WTC11 (cell line): ENCODE measurements at regions not wholly inside any gene's neighbourhood (a gene's known extent, or its start where the extent isn't known, plus 50 kb on each side); places are given as distances from the start of the nearest gene placed in this dataset.

Experiments used
- ATAC-seq: fragments of 200-7000 bp; cut with Tn5 transposase; 2 replicates; pipeline ENCODE4 v1.10.0; 2021; ENCODE audit warnings: mild to moderate bottlenecking, moderate library complexity
- CTCF ChIA-PET: fragments of 300-600 bp; sonication (Branson Sonifier 250); formaldehyde crosslinking; loops from one replicate; lab custom pipeline; 2021; ENCODE audit warnings: antibody characterized with exemption; lab: Charles Lee
- POLR2A ChIA-PET: fragments of 350-600 bp; sonication (Branson Sonifier 250); formaldehyde crosslinking; loops from one replicate; lab custom pipeline; 2021; ENCODE audit warnings: antibody characterized with exemption; lab: Charles Lee
- DNase-seq: peaks from one replicate; pipeline ENCODE4 v3.0.0; 2021; ENCODE audit warnings: low spot score
- H3K27ac Mint-ChIP-seq: 2 replicates; pipeline ENCODE4 v1.8.0; 2021; ENCODE audit warnings: mixed read lengths
- H3K27me3 Mint-ChIP-seq: 2 replicates; pipeline ENCODE4 v1.8.0; 2021; ENCODE audit warnings: low read depth, mild to moderate bottlenecking, moderate library complexity, mixed read lengths
- H3K36me3 Mint-ChIP-seq: 2 replicates; pipeline ENCODE4 v1.8.0; 2021; ENCODE audit warnings: mixed read lengths
- H3K4me1 Mint-ChIP-seq: 2 replicates; pipeline ENCODE4 v1.8.0; 2022; ENCODE audit warnings: mixed read lengths
- H3K4me3 Mint-ChIP-seq: 2 replicates; pipeline ENCODE4 v1.8.0; 2021; ENCODE audit warnings: mild to moderate bottlenecking, moderate library complexity, mixed read lengths
- H3K9me3 Mint-ChIP-seq: 2 replicates; pipeline ENCODE4 v1.8.0; 2021; ENCODE audit warnings: mixed read lengths
- CREB1 ChIP-seq: sonication (generic); formaldehyde crosslinking; IDR thresholded peaks from 2 replicates; pipeline ENCODE4 v1.8.0; 2023; ENCODE audit warnings: mild to moderate bottlenecking, missing genetic modification reagents
- ESRRA ChIP-seq: sonication (generic); formaldehyde crosslinking; IDR thresholded peaks from 2 replicates; pipeline ENCODE4 v1.8.1; 2022; ENCODE audit warnings: mild to moderate bottlenecking, missing genetic modification reagents, borderline replicate concordance
- GTF2I ChIP-seq: fragments of 250-450 bp; sonication (Bioruptor Pico); conservative IDR thresholded peaks from 2 replicates; pipeline ENCODE4 v1.4.0; 2021; ENCODE audit warnings: mild to moderate bottlenecking
- HMGA2 ChIP-seq: fragments of 250-450 bp; sonication (Bioruptor Pico); IDR thresholded peaks from 2 replicates; pipeline ENCODE4 v1.4.0; 2021; ENCODE audit warnings: mild to moderate bottlenecking, moderate library complexity
- IRF2 ChIP-seq: sonication (generic); formaldehyde crosslinking; IDR thresholded peaks from 2 replicates; pipeline ENCODE4 v1.8.0; 2022; ENCODE audit warnings: low read depth, missing genetic modification reagents, borderline replicate concordance
- JAZF1 ChIP-seq: fragments of 250-450 bp; sonication (Bioruptor Pico); IDR thresholded peaks from 2 replicates; pipeline ENCODE4 v1.9.0; 2021; ENCODE audit warnings: moderate library complexity, mild to moderate bottlenecking, inconsistent platforms
- SMAD3 ChIP-seq: sonication (generic); formaldehyde crosslinking; IDR thresholded peaks from 2 replicates; pipeline ENCODE4 v1.8.0; 2022; ENCODE audit warnings: missing genetic modification reagents, mild to moderate bottlenecking, borderline replicate concordance
- SMAD4 ChIP-seq: sonication (generic); formaldehyde crosslinking; IDR thresholded peaks from 2 replicates; pipeline ENCODE4 v1.8.0; 2022; ENCODE audit warnings: mild to moderate bottlenecking, missing genetic modification reagents
- TCF7 ChIP-seq: sonication (generic); formaldehyde crosslinking; IDR thresholded peaks from 2 replicates; pipeline ENCODE4 v1.8.0; 2022; ENCODE audit warnings: mild to moderate bottlenecking, low read depth, missing genetic modification reagents, moderate library complexity
- TEAD4 ChIP-seq: sonication (generic); formaldehyde crosslinking; IDR thresholded peaks from 2 replicates; pipeline ENCODE4 v1.8.0; 2022; ENCODE audit warnings: mild to moderate bottlenecking, missing genetic modification reagents
- TP53 ChIP-seq: sonication (generic); formaldehyde crosslinking; IDR thresholded peaks from 2 replicates; pipeline ENCODE4 v1.8.1; 2023; ENCODE audit warnings: mild to moderate bottlenecking, missing genetic modification reagents
- ZBTB21 ChIP-seq: sonication (generic); formaldehyde crosslinking; IDR thresholded peaks from 2 replicates; pipeline ENCODE4 v1.8.1; 2023; ENCODE audit warnings: mild to moderate bottlenecking, missing genetic modification reagents, borderline replicate concordance
- ZNF121 ChIP-seq: sonication (generic); formaldehyde crosslinking; IDR thresholded peaks from 2 replicates; pipeline ENCODE4 v1.8.0; 2023; ENCODE audit warnings: missing genetic modification reagents
- TF ChIP-seq, protein P1 (sequence below): fragments of 250-450 bp; sonication (Bioruptor Pico); conservative IDR thresholded peaks from 2 replicates; pipeline ENCODE4 v1.9.0; 2021; ENCODE audit warnings: mild to moderate bottlenecking
- TF ChIP-seq, protein P2 (sequence below): fragments of 250-450 bp; sonication (Bioruptor Pico); IDR thresholded peaks from 2 replicates; pipeline ENCODE4 v1.9.0; 2021; ENCODE audit warnings: mild to moderate bottlenecking
- TF ChIP-seq, protein P3 (sequence below): fragments of 250-450 bp; sonication (Bioruptor Pico); IDR thresholded peaks from 2 replicates; pipeline ENCODE4 v1.9.0; 2021; ENCODE audit warnings: moderate library complexity, mild to moderate bottlenecking, inconsistent platforms, borderline replicate concordance
- TF ChIP-seq, protein P4 (sequence below): sonication (generic); formaldehyde crosslinking; IDR thresholded peaks from 2 replicates; pipeline ENCODE4 v1.8.1; 2023; ENCODE audit warnings: mild to moderate bottlenecking, missing genetic modification reagents
- TF ChIP-seq, protein P5 (sequence below): fragments of 250-450 bp; sonication (Bioruptor Pico); IDR thresholded peaks from 2 replicates; pipeline ENCODE4 v1.8.0; 2021; ENCODE audit warnings: mild to moderate bottlenecking
- TF ChIP-seq, protein P6 (sequence below): fragments of 250-450 bp; sonication (Bioruptor Pico); IDR thresholded peaks from 2 replicates; pipeline ENCODE4 v2.1.2; 2022; ENCODE audit warnings: mild to moderate bottlenecking, moderate library complexity
- TF ChIP-seq, protein P7 (sequence below): sonication (generic); formaldehyde crosslinking; IDR thresholded peaks from 2 replicates; pipeline ENCODE4 v1.8.1; 2023; ENCODE audit warnings: mild to moderate bottlenecking, missing genetic modification reagents
- TF ChIP-seq, protein P8 (sequence below): fragments of 250-450 bp; sonication (Bioruptor Pico); IDR thresholded peaks from 2 replicates; pipeline ENCODE4 v1.9.0; 2021; ENCODE audit warnings: mild to moderate bottlenecking

DNA sequence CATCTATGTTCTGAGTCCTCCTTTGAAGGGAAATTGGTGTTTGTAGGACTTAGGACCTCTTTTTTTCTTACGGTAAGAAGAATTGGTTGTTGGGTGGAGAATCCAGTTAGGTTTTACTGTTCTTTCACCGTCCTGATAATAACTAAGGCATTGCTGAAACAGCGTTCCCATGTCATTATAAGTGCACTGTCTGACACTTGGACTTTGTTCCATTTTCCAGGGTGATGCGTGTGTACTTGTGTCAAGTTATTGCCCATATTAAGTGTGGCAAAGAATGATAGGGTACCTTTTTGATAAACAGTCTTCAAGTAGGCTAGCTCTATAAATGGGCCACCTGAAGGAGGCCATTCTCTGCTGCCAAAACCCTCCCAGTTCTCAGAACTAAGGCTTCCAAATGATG is 119.7 kb downstream of the AASDH start:
- no peak overlapping the region for H3K27ac Mint-ChIP-seq
- peaks cover 19% of the 10 kb centered on the region for H3K9me3 Mint-ChIP-seq
- CTCF ChIA-PET, result no interaction called here
- POLR2A ChIA-PET, result no interaction called here
- TF ChIP-seq ZNF121 (CRISPR knock-in tag) (no peak), IRF2 (no peak), TP53 (no peak)
- TF ChIP-seq, protein P1, sequence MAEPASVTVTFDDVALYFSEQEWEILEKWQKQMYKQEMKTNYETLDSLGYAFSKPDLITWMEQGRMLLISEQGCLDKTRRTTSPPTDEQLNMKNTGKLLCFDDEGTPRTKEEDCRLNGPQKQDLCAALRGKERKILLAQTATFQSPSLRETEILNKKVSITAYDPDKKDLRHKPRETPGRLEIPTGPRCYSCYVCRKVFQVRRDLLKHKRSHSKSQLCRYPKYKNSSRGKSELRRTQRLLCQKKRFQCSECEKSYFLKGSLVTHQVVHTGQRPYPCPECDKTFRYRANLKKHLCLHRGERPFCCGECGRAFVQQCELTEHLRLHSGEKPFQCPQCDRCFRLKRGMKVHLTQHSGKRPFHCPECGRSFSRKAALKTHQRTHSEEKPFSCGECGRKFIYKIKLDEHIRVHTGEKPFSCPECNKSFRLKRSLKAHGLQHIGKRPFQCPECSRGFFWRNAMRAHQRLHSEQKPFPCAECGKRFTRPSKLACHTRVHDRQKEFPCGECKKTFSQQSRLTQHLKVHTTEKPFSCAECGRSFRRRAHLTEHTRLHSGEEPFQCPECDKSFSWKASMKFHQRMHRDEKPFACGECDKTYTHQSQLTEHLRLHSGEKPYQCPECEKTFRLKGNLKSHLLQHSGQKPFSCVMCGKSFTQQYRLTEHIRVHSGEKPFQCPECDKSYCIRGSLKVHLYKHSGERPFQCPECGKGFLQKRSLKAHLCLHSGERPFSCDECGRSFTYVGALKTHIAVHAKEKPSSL (CRISPR knock-in tag), result no peak
- TF ChIP-seq, protein P2, sequence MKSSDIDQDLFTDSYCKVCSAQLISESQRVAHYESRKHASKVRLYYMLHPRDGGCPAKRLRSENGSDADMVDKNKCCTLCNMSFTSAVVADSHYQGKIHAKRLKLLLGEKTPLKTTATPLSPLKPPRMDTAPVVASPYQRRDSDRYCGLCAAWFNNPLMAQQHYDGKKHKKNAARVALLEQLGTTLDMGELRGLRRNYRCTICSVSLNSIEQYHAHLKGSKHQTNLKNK (CRISPR knock-in tag), result no peak
- TF ChIP-seq, protein P3, sequence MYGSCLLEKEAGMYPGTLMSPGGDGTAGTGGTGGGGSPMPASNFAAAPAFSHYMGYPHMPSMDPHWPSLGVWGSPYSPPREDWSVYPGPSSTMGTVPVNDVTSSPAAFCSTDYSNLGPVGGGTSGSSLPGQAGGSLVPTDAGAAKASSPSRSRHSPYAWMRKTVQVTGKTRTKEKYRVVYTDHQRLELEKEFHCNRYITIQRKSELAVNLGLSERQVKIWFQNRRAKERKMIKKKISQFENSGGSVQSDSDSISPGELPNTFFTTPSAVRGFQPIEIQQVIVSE (CRISPR knock-in tag), result no peak
- no peaks in the 10 kb centered on the region for H3K4me1 Mint-ChIP-seq
- H3K36me3 Mint-ChIP-seq, result peaks cover 11% of the 10 kb centered on the region
- H3K27me3 Mint-ChIP-seq, result peaks cover 4% of the 10 kb centered on the region; the same call in 1 of the 2 replicates
- DNase-seq (no peak), ATAC-seq (no peak)
- no peak overlapping the region for H3K4me3 Mint-ChIP-seq

DNA sequence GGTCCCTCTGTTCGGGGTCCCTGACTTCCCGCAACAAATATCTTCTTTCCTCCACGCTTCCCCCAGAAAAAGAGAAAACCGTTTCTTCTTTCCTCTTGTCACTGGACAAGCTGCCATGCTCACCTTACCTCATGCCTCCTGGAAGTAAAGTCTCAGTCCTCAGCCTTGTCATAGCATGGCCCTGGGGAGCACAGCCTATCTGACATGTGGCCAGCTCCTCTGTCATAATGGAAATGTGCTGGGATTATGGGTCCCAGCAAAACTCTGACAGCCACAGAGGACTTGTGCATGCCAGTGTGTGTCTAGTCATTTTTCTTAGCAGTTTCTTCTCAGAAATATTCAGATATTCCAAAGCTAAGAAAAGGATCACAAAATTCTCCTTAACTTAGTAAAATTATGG is 122.4 kb downstream of the AASDH start:
- H3K9me3 Mint-ChIP-seq, result peaks cover 19% of the 10 kb centered on the region
- ATAC-seq, result no peak
- ChIA-PET POLR2A (no interaction called here), CTCF (no interaction called here)
- no peaks in the 10 kb centered on the region for H3K4me1 Mint-ChIP-seq
- TF ChIP-seq, protein P4, sequence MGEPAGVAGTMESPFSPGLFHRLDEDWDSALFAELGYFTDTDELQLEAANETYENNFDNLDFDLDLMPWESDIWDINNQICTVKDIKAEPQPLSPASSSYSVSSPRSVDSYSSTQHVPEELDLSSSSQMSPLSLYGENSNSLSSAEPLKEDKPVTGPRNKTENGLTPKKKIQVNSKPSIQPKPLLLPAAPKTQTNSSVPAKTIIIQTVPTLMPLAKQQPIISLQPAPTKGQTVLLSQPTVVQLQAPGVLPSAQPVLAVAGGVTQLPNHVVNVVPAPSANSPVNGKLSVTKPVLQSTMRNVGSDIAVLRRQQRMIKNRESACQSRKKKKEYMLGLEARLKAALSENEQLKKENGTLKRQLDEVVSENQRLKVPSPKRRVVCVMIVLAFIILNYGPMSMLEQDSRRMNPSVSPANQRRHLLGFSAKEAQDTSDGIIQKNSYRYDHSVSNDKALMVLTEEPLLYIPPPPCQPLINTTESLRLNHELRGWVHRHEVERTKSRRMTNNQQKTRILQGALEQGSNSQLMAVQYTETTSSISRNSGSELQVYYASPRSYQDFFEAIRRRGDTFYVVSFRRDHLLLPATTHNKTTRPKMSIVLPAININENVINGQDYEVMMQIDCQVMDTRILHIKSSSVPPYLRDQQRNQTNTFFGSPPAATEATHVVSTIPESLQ (CRISPR knock-in tag), result no peak
- TF ChIP-seq, protein P5, sequence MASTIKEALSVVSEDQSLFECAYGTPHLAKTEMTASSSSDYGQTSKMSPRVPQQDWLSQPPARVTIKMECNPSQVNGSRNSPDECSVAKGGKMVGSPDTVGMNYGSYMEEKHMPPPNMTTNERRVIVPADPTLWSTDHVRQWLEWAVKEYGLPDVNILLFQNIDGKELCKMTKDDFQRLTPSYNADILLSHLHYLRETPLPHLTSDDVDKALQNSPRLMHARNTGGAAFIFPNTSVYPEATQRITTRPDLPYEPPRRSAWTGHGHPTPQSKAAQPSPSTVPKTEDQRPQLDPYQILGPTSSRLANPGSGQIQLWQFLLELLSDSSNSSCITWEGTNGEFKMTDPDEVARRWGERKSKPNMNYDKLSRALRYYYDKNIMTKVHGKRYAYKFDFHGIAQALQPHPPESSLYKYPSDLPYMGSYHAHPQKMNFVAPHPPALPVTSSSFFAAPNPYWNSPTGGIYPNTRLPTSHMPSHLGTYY (CRISPR knock-in tag), result no peak
- TF ChIP-seq CREB1 (no peak), SMAD3 (CRISPR knock-in tag) (no peak), ZBTB21 (no peak), ESRRA (CRISPR knock-in tag) (no peak), TEAD4 (no peak), GTF2I (CRISPR knock-in tag) (no peak), JAZF1 (CRISPR knock-in tag) (no peak), HMGA2 (CRISPR knock-in tag) (no peak), SMAD4 (no peak), TCF7 (CRISPR knock-in tag) (no peak), TP53 (no peak)
- TF ChIP-seq, protein P6, sequence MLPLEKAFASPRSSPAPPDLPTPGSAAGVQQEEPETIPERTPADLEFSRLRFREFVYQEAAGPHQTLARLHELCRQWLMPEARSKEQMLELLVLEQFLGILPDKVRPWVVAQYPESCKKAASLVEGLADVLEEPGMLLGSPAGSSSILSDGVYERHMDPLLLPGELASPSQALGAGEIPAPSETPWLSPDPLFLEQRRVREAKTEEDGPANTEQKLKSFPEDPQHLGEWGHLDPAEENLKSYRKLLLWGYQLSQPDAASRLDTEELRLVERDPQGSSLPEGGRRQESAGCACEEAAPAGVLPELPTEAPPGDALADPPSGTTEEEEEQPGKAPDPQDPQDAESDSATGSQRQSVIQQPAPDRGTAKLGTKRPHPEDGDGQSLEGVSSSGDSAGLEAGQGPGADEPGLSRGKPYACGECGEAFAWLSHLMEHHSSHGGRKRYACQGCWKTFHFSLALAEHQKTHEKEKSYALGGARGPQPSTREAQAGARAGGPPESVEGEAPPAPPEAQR (CRISPR knock-in tag), result no peak
- TF ChIP-seq, protein P7, sequence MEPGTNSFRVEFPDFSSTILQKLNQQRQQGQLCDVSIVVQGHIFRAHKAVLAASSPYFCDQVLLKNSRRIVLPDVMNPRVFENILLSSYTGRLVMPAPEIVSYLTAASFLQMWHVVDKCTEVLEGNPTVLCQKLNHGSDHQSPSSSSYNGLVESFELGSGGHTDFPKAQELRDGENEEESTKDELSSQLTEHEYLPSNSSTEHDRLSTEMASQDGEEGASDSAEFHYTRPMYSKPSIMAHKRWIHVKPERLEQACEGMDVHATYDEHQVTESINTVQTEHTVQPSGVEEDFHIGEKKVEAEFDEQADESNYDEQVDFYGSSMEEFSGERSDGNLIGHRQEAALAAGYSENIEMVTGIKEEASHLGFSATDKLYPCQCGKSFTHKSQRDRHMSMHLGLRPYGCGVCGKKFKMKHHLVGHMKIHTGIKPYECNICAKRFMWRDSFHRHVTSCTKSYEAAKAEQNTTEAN (CRISPR knock-in tag), result no peak
- TF ChIP-seq, protein P8, sequence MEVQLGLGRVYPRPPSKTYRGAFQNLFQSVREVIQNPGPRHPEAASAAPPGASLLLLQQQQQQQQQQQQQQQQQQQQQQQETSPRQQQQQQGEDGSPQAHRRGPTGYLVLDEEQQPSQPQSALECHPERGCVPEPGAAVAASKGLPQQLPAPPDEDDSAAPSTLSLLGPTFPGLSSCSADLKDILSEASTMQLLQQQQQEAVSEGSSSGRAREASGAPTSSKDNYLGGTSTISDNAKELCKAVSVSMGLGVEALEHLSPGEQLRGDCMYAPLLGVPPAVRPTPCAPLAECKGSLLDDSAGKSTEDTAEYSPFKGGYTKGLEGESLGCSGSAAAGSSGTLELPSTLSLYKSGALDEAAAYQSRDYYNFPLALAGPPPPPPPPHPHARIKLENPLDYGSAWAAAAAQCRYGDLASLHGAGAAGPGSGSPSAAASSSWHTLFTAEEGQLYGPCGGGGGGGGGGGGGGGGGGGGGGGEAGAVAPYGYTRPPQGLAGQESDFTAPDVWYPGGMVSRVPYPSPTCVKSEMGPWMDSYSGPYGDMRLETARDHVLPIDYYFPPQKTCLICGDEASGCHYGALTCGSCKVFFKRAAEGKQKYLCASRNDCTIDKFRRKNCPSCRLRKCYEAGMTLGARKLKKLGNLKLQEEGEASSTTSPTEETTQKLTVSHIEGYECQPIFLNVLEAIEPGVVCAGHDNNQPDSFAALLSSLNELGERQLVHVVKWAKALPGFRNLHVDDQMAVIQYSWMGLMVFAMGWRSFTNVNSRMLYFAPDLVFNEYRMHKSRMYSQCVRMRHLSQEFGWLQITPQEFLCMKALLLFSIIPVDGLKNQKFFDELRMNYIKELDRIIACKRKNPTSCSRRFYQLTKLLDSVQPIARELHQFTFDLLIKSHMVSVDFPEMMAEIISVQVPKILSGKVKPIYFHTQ (CRISPR knock-in tag), result no peak
- H3K27me3 Mint-ChIP-seq, result peaks cover 4% of the 10 kb centered on the region; the same call in 1 of the 2 replicates
- DNase-seq, result no peak
- H3K4me3 Mint-ChIP-seq, result no peak overlapping the region
- no peak overlapping the region for H3K27ac Mint-ChIP-seq
- peaks cover 11% of the 10 kb centered on the region for H3K36me3 Mint-ChIP-seq
